ENCODE measurements at regions not wholly inside any gene's neighbourhood (a gene's known extent, or its start where the extent isn't known, plus 50 kb on each side); places are given as distances from the start of the nearest gene placed in this dataset.
"Not testable (repeated sequence)": the region's sequence is repeated elsewhere in the genome, so short reads cannot be mapped to it uniquely, and the experiment has no call there.

- H3K4me1 ChIP-seq (ENCODE audit: control insufficient read depth, insufficient read depth, low read length): no peaks in the 10 kb centered on the region
- H3K27me3 Mint-ChIP-seq (ENCODE audit: insufficient read depth): no peaks in the 10 kb centered on the region
- H3K36me3 Mint-ChIP-seq (ENCODE audit: low read depth): no peaks in the 10 kb centered on the region
- no peak overlapping the region for H3K27ac Mint-ChIP-seq
- no peaks in the 10 kb centered on the region for H3K4me1 Mint-ChIP-seq
- no peak for TF ChIP-seq CTCF (conservative IDR thresholded peaks at IDR 0.05)
- no peaks in the 10 kb centered on the region for H3K9me3 ChIP-seq (ENCODE audit: control insufficient read depth, low read length)
- H3K4me3 Mint-ChIP-seq: no peak overlapping the region
- no peak overlapping the region for H3K9ac ChIP-seq (ENCODE audit: extremely low read depth, low read length, poor library complexity, severe bottlenecking)
- no peak overlapping the region for H3K27ac ChIP-seq (ENCODE audit: low read depth, low read length)
- H3K27me3 ChIP-seq (ENCODE audit: control insufficient read depth, insufficient read depth, low read length, poor library complexity, severe bottlenecking): no peaks in the 10 kb centered on the region
- DNase-seq: no peak
- H3K4me3 ChIP-seq (ENCODE audit: low read length): no peak overlapping the region
- 93% methylated on average over 1 of the region's 1 CpG; no CpG with 5 or more reads in 1 of the 2 experiments for WGBS, 2 experiments (ENCODE audit: insufficient coverage in 1 of 2, insufficient read length in 1 of 2)
- H3K9me3 Mint-ChIP-seq: peaks cover 4% of the 10 kb centered on the region
- H3K36me3 ChIP-seq (ENCODE audit: control insufficient read depth, insufficient read depth, low read length): no peaks in the 10 kb centered on the region
Observed at GRCh38 chr12:33834672-33835071, 187.6 kb upstream of the ALG10 start.

GRCh38 chr12:33876618-33877017, 145.7 kb upstream of the ALG10 start:
- H3K4me3 Mint-ChIP-seq: no peak overlapping the region
- WGBS, 2 experiments (ENCODE audit: insufficient coverage in 1 of 2, insufficient read length in 1 of 2): 100% methylated on average over 1 of the region's 1 CpG; no CpG with 5 or more reads in 1 of the 2 experiments
- Histone ChIP-seq H3K4me1 (ENCODE audit: control insufficient read depth, insufficient read depth, low read length) (no peaks in the 10 kb centered on the region), H3K36me3 (ENCODE audit: control insufficient read depth, insufficient read depth, low read length) (no peaks in the 10 kb centered on the region), H3K4me3 (ENCODE audit: low read length) (no peak overlapping the region), H3K27me3 (ENCODE audit: control insufficient read depth, insufficient read depth, low read length, poor library complexity, severe bottlenecking) (no peaks in the 10 kb centered on the region), H3K9me3 (ENCODE audit: control insufficient read depth, low read length) (peaks cover 10% of the 10 kb centered on the region), H3K27ac (ENCODE audit: low read depth, low read length) (no peak overlapping the region), H3K9ac (ENCODE audit: extremely low read depth, low read length, poor library complexity, severe bottlenecking) (no peak overlapping the region)
- H3K27me3 Mint-ChIP-seq (ENCODE audit: insufficient read depth): no peaks in the 10 kb centered on the region
- no peaks in the 10 kb centered on the region for H3K4me1 Mint-ChIP-seq
- TF ChIP-seq CTCF (conservative IDR thresholded peaks at IDR 0.05): peak; percentile 82
- H3K9me3 Mint-ChIP-seq: peaks cover 29% of the 10 kb centered on the region
- H3K36me3 Mint-ChIP-seq (ENCODE audit: low read depth): peaks cover 1% of the 10 kb centered on the region
- H3K27ac Mint-ChIP-seq: no peak overlapping the region
- DNase-seq: peak; percentile 46

- Histone ChIP-seq H3K9ac (ENCODE audit: extremely low read depth, low read length, poor library complexity, severe bottlenecking) (no peak overlapping the region), H3K36me3 (ENCODE audit: control insufficient read depth, insufficient read depth, low read length) (no peaks in the 10 kb centered on the region), H3K27ac (ENCODE audit: low read depth, low read length) (no peak overlapping the region), H3K9me3 (ENCODE audit: control insufficient read depth, low read length) (no peaks in the 10 kb centered on the region), H3K27me3 (ENCODE audit: control insufficient read depth, insufficient read depth, low read length, poor library complexity, severe bottlenecking) (no peaks in the 10 kb centered on the region), H3K4me3 (ENCODE audit: low read length) (no peak overlapping the region), H3K4me1 (ENCODE audit: control insufficient read depth, insufficient read depth, low read length) (no peaks in the 10 kb centered on the region)
- WGBS, 2 experiments (ENCODE audit: insufficient coverage in 1 of 2, insufficient read length in 1 of 2): 88 to 100% methylated on average over 1 to 3 of the region's 3 CpGs
- Mint-ChIP-seq H3K4me1 (no peaks in the 10 kb centered on the region), H3K4me3 (no peak overlapping the region), H3K9me3 (peaks cover 3% of the 10 kb centered on the region), H3K36me3 (ENCODE audit: low read depth) (no peaks in the 10 kb centered on the region), H3K27me3 (ENCODE audit: insufficient read depth) (no peaks in the 10 kb centered on the region), H3K27ac (no peak overlapping the region)
- DNase-seq: no peak
- no peak for TF ChIP-seq CTCF (conservative IDR thresholded peaks at IDR 0.05)
Observed at GRCh38 chr12:33892425-33892824, 129.9 kb upstream of the ALG10 start.

- H3K36me3 ChIP-seq (ENCODE audit: control insufficient read depth, insufficient read depth, low read length); H3K27me3 ChIP-seq (ENCODE audit: control insufficient read depth, insufficient read depth, low read length, poor library complexity, severe bottlenecking); H3K4me1 ChIP-seq (ENCODE audit: control insufficient read depth, insufficient read depth, low read length); H3K27ac ChIP-seq (ENCODE audit: low read depth, low read length); H3K9me3 ChIP-seq (ENCODE audit: control insufficient read depth, low read length); H3K27me3 Mint-ChIP-seq (ENCODE audit: insufficient read depth); H3K4me3 Mint-ChIP-seq; H3K4me3 ChIP-seq (ENCODE audit: low read length); H3K36me3 Mint-ChIP-seq (ENCODE audit: low read depth); H3K4me1 Mint-ChIP-seq; DNase-seq; H3K27ac Mint-ChIP-seq; H3K9ac ChIP-seq (ENCODE audit: extremely low read depth, low read length, poor library complexity, severe bottlenecking): not testable (repeated sequence)
- 85 to 96% methylated on average over 5 of the region's 5 CpGs for WGBS, 2 experiments (ENCODE audit: insufficient coverage in 1 of 2, insufficient read length in 1 of 2)
- peaks cover 20% of the 10 kb centered on the region for H3K9me3 Mint-ChIP-seq
Observed at GRCh38 chr12:33920460-33920859, 101.8 kb upstream of the ALG10 start.
